Activated CD4-positive, alpha-beta T cell treated with anti-CD3 and anti-CD28 coated beads, Interleukin-2, amount 50 U/mL, for 48 hours (primary cell): ENCODE measurements at regions not wholly inside any gene's neighbourhood (a gene's known extent, or its start where the extent isn't known, plus 50 kb on each side); places are given as distances from the start of the nearest gene placed in this dataset.
"Not testable (repeated sequence)": the region's sequence is repeated elsewhere in the genome, so short reads cannot be mapped to it uniquely, and the experiment has no call there.

Source experiments
- DNase-seq, 2 experiments: peaks; one replicate each; pipeline ENCODE4 v3.0.0-alpha.2; 2020

DNA sequence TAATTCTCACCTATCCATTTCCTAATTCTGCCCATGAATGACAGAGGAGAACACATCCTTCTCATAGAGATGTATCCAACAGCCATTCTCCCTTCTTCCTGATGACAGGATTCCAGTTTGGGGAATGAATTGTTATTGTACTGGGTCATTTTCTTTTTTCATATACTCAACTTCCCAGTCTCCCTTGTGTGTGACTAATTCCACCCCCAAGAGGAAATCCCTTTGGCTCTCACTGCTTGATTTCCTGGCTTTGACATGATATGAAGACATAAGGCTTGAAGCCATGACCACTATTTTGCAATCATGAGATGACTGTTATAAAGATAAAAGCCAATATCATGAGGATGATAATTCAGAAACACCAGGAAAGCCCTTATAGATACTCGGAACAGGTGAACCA is 384.7 kb upstream of the ACVR2A start:
- DNase-seq: no peak

DNA sequence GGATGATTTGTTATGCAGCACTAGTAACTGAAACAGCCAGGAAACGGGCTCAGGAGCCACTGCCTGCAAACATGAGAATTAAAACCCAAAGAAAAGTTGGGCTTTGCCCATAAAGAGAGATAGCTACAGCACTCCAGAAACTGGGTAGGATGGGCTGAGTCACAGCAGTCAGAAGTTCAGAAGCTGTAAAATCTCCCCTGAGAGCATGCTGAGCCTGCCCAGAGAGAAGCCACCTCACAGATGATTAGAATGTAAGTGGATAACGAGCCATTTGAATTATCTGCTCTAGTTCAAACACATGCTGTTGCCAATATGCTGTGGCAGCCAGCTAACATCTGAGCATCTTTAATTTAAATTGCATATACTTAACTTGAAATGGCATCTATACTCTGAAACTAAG is 388.1 kb upstream of the ACVR2A start:
- DNase-seq: no peak

DNA sequence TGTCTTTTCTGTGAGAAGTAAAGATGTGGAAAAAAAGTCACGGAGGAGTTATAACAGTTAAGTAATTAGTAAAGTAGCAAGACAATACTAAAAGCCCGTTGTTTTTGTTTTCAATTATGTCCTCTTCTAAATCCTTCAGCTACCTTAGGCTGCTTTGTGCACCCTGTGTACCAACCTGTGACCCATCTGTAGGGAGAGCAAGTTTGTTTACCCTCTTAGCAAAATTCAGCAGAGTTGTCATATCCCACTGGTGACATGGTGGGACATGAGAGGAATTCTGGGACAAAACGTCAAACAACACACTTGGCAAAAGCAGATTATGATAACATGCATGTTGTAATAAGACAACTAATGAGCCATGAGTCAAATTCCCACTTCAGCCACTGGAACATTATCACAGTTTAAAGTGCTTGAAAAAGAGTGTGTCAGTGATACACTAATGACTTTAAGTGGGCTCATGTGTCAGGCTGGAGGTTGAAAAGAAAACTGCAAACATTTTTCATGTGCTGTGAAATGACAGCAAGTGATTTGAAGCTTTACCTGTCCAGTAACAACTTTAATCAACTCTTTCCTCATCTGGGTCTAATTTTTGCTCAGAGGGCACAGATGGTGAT is 392.8 kb upstream of the ACVR2A start:
- no peak for DNase-seq

DNA sequence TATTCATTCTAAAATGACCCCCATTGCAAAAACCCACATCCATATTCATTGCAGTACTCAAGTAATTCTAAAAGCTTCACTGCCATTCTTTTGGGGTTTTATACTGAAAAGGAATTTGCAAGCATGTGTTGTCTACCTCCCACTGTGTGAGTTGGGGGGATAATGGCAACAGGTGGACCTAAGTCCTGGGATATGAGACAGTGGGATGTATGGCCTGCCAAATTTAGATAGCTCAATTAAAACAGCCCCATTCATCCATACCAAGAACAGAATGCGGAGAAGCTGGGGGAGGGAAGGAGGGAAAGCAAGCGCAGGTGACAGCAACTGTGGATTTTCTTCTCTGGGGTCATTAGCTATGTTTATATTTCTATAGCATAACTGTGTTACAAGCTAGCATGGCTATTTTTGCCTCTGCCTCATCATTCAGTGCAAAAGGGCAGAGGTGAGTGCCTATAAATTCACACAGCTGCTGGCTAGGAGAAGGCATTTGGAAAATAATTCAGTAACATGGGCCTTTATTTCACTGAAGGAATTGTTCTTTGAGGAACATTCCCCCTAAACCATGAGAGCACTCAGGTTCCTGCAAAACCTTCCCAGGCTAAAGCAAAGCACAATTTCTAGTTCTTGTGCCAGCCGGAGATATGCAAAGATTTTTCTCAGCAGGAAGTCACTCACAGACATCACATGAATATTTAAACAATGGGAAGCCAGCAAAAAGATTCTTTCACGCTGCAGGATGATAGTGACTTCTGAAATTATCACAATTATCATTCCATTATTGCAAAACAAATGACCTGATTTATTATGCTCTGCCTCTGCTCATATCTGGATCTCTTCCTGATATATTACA is 393.9 kb upstream of the ACVR2A start:
- no peak for DNase-seq

DNA sequence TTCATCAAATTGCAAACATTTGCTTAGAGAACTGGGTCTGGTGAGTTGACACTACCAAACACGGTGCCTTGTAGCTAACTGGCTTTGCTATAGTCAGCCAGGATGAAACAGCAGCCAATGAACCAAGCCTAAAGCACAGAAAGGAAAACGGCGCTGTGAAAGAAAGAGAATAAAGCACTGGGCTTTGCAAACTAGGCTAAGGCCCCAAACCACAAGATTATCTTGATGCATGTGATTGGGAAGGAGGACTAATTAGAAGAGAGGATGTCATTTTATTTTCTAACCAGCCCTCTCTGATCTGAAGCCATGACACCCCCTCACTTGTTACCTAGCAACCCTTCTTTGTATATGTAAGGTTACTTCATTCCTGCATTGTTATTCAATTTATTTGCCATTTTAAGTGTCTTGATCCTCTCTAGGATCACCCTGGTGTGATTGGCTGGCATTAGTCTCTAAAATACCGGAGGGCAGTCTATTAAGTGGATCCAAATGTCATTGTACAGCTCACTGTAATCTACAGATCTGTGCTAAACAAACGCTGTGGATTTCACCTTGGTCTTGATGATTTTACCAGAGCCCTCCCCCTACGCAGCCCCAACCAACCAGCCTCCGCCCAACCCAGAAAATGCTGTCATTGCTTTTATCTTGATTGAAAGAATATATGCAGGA is 395.4 kb upstream of the ACVR2A start:
- peak; percentile 7 to 18 for DNase-seq

DNA sequence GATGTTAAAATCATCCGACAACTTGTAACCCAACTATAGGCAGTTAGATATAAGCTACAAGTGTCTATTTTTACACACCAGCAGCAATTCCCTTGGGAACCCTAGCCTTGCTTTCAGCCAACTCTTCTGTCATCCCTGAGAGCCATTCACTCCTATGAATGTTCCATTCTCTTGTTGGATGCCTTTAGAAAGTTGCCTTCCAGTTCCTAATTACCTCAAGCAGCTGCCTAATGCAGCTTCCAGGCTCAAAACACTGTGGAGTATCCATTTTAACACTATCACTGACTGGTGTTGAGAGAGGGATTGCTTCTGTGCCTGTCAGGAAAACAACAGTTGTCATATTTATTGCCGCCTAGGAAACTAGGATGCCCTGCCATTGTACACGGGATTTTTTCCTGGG is 402.0 kb upstream of the ACVR2A start:
- DNase-seq: no peak

DNA sequence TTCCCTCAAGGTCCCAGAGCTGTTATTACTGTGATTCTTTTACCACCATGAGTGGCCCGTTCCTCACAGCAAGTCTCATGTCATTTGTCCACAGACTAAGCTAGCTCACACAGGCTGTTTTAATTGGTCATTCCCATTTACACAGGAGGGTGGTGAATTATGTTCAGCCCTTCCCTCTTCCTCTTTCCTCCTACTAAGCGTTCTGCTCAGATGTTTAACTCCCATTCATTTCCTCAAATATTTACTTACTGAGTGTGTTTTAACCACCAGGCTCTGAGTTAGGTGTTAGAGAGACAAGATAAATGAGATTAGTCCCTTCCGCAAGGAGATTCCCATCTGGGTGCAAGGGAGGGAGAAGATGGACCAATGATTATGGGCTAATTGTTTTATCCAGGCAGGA is 403.6 kb upstream of the ACVR2A start:
- no peak for DNase-seq

DNA sequence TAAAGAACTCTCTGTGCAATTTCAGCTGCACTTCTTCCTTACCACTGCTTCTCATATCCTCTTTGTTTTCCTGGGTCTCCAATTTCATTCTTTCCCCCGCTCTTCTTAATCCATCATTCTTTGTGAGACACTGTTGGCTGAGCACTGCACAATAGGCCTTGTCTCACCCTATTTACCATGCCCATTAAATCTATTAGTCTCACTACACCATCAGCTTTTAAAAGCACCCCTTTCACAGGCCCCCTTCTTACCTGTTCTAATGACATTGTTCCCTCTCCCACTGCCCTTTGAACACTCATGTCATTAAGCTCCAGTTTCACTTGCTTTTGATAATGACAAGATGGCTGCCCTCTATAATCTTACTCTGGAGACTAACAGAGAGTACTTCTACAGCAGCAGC is 404.1 kb upstream of the ACVR2A start:
- DNase-seq: no peak

DNA sequence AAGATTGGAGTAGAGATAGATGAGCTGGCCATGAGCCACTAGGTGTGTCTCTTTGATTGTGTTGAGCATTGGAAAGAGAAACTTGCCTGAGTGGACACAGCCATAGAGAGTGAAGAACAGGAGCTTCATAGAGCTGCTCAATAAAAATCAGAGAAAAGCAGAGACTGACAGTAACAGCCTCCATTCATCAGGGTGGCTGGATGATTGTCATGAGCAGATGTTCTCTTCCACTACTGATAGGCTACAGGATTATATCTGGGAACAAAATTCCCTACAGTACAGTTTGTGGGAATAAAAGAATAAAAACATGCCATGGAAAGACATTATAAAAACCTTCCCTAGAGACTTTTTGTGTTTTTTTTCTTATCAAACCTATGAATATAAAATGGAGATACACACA is 404.8 kb upstream of the ACVR2A start:
- DNase-seq: no peak

DNA sequence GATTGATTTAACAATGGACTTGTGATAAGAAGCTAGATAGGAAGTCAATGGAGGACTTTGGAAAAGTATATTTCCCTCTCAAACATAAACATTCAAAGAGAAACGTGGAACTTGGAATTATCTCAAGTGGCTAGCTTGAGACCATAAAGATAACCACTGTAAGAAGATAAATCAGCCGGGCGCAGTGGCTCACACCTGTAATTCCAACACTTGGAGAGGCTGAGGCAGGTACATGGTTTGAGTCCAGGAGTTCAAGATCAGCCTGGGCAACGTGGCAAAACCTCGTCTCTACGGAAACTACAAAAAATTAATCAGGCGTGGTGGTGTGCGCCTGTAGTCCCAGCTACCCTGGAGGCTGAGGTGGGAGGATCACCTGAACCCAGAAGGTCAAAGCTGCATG is 405.9 kb upstream of the ACVR2A start:
- no peak for DNase-seq

DNA sequence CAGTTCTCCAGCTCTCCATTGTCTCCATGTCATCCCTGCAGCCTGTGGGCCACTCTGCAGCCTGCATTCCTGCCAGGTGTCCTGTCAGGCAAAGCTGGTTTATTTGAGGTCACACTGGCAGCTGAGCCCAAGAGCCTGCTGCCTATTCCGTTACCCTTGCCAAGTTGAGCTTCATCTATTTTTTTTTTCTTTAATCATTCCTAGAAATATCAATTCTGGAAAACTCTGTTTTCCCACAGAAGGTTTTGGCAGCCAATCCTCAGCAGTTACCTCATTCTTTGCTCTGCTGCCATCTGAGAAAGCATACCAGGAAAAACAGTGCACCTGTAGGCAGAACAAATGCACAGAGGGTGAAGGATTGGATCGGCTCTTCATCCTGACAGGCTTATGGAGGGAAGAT is 411.0 kb upstream of the ACVR2A start:
- no peak for DNase-seq

DNA sequence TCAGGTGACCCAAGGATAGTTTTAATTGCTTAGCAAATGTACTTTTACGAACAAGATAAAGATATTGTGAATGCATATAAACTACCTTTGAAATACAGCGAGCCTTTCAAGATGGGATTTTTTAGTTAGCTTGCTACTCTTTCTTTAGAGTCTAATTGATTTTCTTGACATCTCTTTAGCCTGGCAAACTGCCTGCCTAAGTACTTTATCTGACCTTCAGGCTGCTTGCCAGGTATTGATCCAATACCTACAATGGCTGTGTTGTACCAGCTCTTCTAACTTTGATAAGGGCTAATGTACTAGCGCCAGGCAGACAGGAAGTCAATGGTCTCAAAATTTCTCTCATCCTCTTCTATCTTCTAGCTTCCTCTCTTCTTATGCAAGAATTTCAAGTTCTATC is 414.4 kb upstream of the ACVR2A start:
- no peak for DNase-seq

DNA sequence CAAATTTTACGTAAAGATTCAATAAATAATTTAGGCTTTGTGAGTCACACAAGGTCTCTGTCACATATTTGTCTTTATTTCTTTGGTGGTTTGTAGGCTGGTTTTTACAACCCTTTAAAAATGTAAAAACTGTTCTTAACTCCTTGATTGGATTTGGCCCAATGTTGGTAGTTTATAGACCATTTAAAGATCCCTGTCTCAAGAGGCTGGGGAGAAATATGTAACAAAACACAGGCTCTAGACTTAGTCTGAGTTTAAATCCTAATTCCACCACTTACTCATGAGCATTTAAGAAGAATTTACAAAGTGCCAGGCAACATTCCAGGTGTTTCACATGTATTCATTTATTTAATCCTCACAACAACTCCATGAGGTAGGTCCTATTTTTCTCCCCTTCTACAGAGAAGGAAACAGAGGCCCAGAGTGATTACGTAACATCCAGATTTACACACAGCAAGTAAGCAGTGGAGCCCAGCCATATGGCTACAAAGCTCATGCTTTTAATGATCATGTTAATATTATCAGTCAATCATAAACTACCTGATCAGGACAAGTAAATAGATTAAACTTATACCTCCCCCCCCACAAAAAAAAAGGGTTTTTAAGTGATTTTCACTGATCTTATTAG is 416.6 kb upstream of the ACVR2A start:
- DNase-seq: no peak

DNA sequence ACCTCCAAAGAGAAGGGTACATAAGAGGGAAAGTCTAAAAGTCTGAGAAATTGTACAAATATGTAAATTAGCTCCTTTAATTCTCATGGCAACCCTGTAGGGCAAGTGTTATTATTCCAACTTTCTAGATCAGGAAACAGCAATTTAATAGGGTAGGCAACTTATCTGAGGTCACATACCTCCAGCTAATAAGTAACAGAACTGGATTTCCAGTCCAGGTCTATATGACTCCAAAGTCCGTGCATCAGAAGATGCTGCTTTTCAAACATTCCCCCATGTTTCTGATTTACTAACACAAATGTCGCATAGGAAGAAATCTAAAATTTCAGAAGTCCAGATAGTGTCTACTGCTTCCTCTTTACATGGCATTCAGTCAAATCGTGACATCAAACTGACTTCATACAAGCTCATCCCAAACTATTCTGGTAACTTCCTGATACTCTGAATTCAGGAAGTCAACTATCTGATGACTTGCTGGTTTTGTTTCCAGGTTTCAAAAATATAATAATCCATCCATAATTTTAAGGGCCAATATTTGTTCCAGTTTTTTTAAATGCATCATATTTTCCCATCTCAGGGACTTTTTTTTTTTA is 419.3 kb upstream of the ACVR2A start:
- DNase-seq: no peak

DNA sequence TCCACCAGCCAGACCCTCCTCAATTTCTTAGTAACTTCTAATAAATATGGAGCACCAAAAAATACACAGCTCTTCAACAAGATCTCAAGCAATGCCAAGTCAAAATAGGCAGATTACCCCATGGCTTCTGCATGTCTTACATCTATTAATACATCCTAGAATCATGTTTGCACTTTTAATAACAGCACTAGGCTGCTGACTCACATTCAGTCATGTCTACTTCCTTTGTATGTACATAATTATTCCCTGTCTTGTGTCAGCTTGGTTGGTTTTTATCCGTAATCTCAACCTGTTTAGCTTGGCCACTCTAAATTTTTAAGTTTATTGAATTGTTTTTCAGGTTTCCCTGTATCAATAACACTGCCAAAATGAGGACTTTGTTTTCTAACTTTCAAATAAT is 420.1 kb upstream of the ACVR2A start:
- no peak for DNase-seq

DNA sequence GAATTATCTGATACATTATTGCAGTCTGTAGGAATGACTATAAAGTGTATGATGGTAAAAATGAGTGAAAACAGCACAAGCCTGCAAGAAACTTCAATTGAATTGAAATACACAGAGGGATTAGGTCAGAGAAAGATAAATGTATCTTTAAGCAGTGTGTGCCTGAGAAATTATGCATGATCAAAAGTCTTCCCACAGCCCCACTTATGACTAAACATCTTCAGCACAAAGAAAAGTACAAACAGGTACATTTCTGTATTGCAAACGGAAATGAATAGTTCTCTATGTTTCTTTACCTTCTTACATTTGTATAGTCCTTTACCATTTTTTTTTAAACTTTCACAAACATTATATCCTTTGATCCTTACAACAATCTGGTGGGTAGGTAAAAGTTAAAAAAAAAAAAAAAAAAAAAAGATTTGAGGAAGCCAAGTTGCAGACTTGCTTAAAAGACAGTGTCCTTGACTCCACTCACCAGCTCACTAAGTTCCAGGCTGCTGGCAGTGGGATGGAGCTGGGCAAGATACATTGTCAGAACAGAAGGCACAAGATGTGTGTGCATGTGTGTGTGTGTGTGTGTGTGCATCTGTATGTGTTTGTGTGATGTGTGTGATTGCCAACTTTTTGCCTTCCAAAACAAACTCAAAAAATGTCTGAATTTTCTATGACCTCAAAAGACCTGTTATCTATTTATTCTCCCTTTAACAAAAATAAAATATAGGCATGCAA is 423.7 kb upstream of the ACVR2A start:
- DNase-seq: no peak

DNA sequence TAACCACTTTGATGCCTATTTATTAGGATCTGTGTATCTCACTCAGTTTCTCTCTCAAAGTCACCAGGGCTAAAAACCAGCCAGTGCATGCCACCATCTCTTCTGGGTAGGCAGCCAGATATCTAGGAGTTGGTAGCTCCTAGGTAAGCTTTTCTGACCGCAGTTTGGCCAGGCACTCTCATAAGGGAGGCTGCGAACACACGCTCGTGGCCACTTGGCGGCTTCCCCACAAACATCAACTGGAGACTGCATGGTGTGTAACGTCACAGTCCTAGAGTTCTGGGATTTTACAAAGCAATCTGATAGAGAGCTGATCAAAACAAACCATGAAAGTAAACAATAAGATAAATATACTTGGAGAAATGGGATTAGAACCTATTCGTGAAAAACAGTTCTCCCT is 424.3 kb upstream of the ACVR2A start:
- no peak for DNase-seq

DNA sequence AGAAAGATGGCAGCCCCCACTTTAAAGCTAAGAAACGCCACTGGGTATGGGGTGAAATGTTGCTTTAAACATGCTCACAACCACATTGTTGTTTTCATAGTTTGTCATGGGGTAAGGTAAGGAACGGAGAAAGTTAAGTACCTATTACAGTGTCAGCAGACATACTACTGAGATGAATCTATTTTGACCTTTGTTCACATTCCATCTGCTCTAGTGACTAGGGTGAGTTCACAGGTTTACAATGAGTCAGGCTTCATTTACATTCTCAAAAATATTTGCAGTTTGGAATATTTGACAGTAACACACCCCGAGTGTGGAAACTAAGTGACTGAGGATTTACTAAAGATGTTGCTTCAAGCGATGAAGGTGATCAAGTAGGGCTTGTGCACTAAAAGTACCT is 428.7 kb upstream of the ACVR2A start:
- no peak for DNase-seq

DNA sequence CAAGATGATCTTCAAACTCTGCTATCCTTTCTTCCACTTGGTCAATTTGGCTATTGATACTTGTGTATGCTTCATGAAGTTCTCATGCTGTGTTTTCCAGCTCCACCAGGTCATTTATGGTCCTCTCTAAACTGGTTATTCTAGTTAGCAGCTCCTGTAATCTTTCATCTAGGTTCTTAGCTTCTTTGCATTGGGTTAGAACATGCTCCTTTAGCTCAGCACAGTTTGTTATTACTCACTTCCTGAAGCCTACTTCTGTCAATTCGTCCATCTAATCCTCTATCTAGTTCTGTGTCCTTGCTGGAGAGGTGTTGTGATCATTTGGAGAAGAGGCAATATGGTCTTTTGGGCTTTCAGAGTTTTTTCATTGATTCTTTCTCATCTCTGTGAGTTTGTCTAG is 430.2 kb upstream of the ACVR2A start:
- not testable (repeated sequence) for DNase-seq

DNA sequence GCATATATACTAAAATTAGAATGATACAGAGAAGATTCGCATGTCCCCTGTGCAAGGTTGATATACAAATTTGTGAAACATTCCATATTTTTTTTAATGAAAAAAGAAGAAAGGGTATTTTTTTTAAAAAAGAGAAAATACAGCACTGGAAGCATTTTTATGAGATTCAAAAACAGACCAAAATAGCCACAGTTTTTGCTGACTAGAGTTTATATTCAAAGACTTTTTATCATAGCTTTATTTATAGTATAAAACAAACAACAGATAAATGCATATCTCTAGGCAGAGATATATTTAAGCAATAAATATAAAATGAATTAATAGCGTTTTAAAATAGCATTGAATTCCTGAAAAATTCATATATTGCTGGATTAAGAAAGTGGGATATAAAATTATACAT is 436.5 kb upstream of the ACVR2A start:
- no peak for DNase-seq

DNA sequence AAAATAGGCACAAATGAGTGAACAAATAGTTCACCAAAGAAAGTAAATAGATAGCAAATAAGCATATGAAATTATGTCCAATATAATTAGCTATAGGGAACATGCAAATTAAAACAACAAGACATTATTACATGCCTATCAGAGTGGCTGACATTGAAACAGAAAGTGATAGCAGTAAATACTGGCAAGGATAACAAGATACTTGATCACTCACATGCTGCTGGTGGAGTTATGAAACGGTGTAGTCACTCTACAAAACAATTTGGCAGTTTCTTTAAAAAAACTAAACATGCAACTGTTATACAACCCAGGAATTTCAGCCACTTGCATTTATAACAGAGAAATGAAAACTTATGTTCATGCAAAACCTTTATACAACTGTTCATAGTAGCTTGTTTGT is 439.2 kb upstream of the ACVR2A start:
- no peak for DNase-seq

DNA sequence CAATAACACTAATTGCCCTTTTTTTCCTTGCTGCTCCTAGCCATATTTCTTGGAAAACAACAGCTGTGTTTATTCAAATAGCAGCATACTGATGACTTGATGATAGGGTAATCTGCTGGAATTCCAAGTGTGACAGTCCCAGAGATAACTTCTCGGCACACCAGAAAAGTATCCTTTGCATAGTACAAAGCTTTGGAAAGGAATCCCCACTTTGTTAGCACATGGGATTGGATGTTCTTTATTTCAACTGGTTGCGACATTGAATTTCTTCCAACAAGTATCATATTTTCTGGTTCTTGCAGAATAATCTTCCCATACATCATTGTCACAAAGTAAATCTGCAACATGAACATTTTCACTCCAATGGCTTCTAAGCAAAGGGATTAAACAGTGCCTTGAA is 445.8 kb upstream of the ACVR2A start:
- DNase-seq: no peak

DNA sequence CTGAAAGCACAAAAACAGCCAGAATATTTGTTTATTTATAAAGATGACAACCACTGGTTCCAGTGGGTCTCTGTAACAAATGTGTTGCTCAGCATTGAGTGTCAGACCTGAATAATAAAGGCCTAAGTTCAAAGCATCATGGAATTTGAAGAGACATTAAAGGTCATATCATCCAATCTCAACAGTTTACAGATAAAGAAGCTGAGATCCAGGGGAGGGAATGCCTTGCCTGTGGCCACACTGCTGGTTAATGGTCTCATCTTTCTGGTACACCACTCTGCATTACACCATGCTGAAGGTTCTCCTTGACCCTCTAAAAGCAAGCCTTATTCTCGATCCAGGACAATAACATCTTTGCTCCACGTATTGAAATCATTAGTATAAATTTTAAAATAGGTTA is 446.5 kb upstream of the ACVR2A start:
- no peak for DNase-seq
